ENCODE measurements at regions not wholly inside any gene's neighbourhood (a gene's known extent, or its start where the extent isn't known, plus 50 kb on each side); places are given as distances from the start of the nearest gene placed in this dataset.

- Mint-ChIP-seq H3K4me1 (ENCODE audit: low read depth, unreplicated experiment) (peaks cover 10% of the 10 kb centered on the region), H3K9me3 (ENCODE audit: low read depth, unreplicated experiment) (peaks cover 3% of the 10 kb centered on the region), H3K27me3 (ENCODE audit: unreplicated experiment) (no peaks in the 10 kb centered on the region), H3K27ac (ENCODE audit: unreplicated experiment) (no peak overlapping the region), H3K36me3 (ENCODE audit: insufficient read depth, unreplicated experiment) (no peaks in the 10 kb centered on the region), H3K4me3 (ENCODE audit: low read depth, unreplicated experiment) (no peak overlapping the region)
- TF ChIP-seq CTCF (IDR thresholded peaks at IDR 0.05; ENCODE audit: unreplicated experiment) = no peak
- CTCF ChIA-PET = interaction anchor here (1.0 kb wide), 1 partner anchor 125 kb away, joined by 3 read pairs; no protein-coding TSS in a partner anchor
- intact Hi-C loops (cut with micrococcal nuclease; ENCODE audit: unreplicated experiment) = no loop called here
- no peak for DNase-seq
- no TSS peak for BruUV-seq (replicated peaks)
Measured at GRCh38 chr10:30556189-30556588, 73.4 kb downstream of the LYZL2 start.

- CTCF ChIA-PET = interaction anchor here (1.0 kb wide), 1 partner anchor 124 kb away, joined by 3 read pairs; no protein-coding TSS in a partner anchor
- no peaks in the 10 kb centered on the region for H3K9me3 Mint-ChIP-seq (ENCODE audit: low read depth, unreplicated experiment)
- no peak overlapping the region for H3K27ac Mint-ChIP-seq (ENCODE audit: unreplicated experiment)
- DNase-seq = no peak
- H3K36me3 Mint-ChIP-seq (ENCODE audit: insufficient read depth, unreplicated experiment) = no peaks in the 10 kb centered on the region
- intact Hi-C loops (cut with micrococcal nuclease; ENCODE audit: unreplicated experiment) = no loop called here
- peaks cover 10% of the 10 kb centered on the region for H3K4me1 Mint-ChIP-seq (ENCODE audit: low read depth, unreplicated experiment)
- no peak for TF ChIP-seq CTCF (IDR thresholded peaks at IDR 0.05; ENCODE audit: unreplicated experiment)
- H3K4me3 Mint-ChIP-seq (ENCODE audit: low read depth, unreplicated experiment) = no peak overlapping the region
- H3K27me3 Mint-ChIP-seq (ENCODE audit: unreplicated experiment) = no peaks in the 10 kb centered on the region
- BruUV-seq (replicated peaks) = no TSS peak
Measured at GRCh38 chr10:30555465-30555864, 74.1 kb downstream of the LYZL2 start.

GRCh38 chr10:30554440-30554825, 75.1 kb downstream of the LYZL2 start:
- TF ChIP-seq CTCF (IDR thresholded peaks at IDR 0.05; ENCODE audit: unreplicated experiment) = no peak
- Mint-ChIP-seq H3K36me3 (ENCODE audit: insufficient read depth, unreplicated experiment) (no peaks in the 10 kb centered on the region), H3K9me3 (ENCODE audit: low read depth, unreplicated experiment) (no peaks in the 10 kb centered on the region), H3K4me3 (ENCODE audit: low read depth, unreplicated experiment) (no peak overlapping the region), H3K4me1 (ENCODE audit: low read depth, unreplicated experiment) (peaks cover 10% of the 10 kb centered on the region), H3K27me3 (ENCODE audit: unreplicated experiment) (no peaks in the 10 kb centered on the region), H3K27ac (ENCODE audit: unreplicated experiment) (no peak overlapping the region)
- CTCF ChIA-PET = no interaction called here
- no peak for DNase-seq
- BruUV-seq (replicated peaks) = no TSS peak
- intact Hi-C loops (cut with micrococcal nuclease; ENCODE audit: unreplicated experiment) = no loop called here

GRCh38 chr10:30553626-30554439, 75.7 kb downstream of the LYZL2 start:
- intact Hi-C loops (cut with micrococcal nuclease; ENCODE audit: unreplicated experiment) = no loop called here
- peak; percentile 19 for DNase-seq
- no peak for TF ChIP-seq CTCF (IDR thresholded peaks at IDR 0.05; ENCODE audit: unreplicated experiment)
- no peak overlapping the region for H3K27ac Mint-ChIP-seq (ENCODE audit: unreplicated experiment)
- no peaks in the 10 kb centered on the region for H3K27me3 Mint-ChIP-seq (ENCODE audit: unreplicated experiment)
- H3K36me3 Mint-ChIP-seq (ENCODE audit: insufficient read depth, unreplicated experiment) = no peaks in the 10 kb centered on the region
- peaks cover 10% of the 10 kb centered on the region for H3K4me1 Mint-ChIP-seq (ENCODE audit: low read depth, unreplicated experiment)
- no peak overlapping the region for H3K4me3 Mint-ChIP-seq (ENCODE audit: low read depth, unreplicated experiment)
- CTCF ChIA-PET = interaction anchor here (0.7 kb wide), 1 partner anchor 48 kb away, joined by 3 read pairs; no protein-coding TSS in a partner anchor
- BruUV-seq (replicated peaks) = no TSS peak
- no peaks in the 10 kb centered on the region for H3K9me3 Mint-ChIP-seq (ENCODE audit: low read depth, unreplicated experiment)

Measured in Calu3 (cell line).